Testis (tissue), 2 donors: ENCODE measurements at regions not wholly inside any gene's neighbourhood (a gene's known extent, or its start where the extent isn't known, plus 50 kb on each side); places are given as distances from the start of the nearest gene placed in this dataset.

ENCODE experiments used
- DNase-seq: peaks from one replicate; pipeline ENCODE4 v3.0.0-alpha.2; 2019
- H3K27ac ChIP-seq, 2 donors: fragments of 200-600 bp; sonication (generic); one replicate each; pipeline ENCODE4 v1.5.1; 2019
- H3K27me3 ChIP-seq: fragments of 200-600 bp; sonication (generic); one replicate; pipeline ENCODE4 v1.5.1; 2019
- H3K36me3 ChIP-seq: fragments of 200-600 bp; sonication (generic); one replicate; pipeline ENCODE4 v1.5.1; 2017; ENCODE audit warnings: low read depth; ENCODE audit errors: missing control alignments
- H3K4me1 ChIP-seq: fragments of 200-600 bp; sonication (generic); one replicate; pipeline ENCODE4 v1.5.1; 2019
- H3K4me3 ChIP-seq, 2 donors: fragments of 200-600 bp; sonication (generic); one replicate each; pipeline ENCODE4 v1.5.1; 2017 to 2019
- H3K9me3 ChIP-seq: fragments of 200-600 bp; sonication (generic); one replicate; pipeline ENCODE4 v1.5.1; 2017
- CTCF ChIP-seq, 3 experiments: fragments of 450-650 bp in 2 of 3; fragments of 200-600 bp in 1 of 3; sonication (generic) in 1 of 3; IDR thresholded peaks; one replicate each; pipeline ENCODE4 v1.5.1; 2016 to 2019; ENCODE audit warnings: antibody characterized with exemption in 3 of 3, mild to moderate bottlenecking in 2 of 3, moderate library complexity in 1 of 3
- POLR2A ChIP-seq: fragments of 450-650 bp; IDR thresholded peaks from one replicate; pipeline ENCODE4 v1.6.1; 2017; ENCODE audit warnings: antibody characterized with exemption, mild to moderate bottlenecking, moderate library complexity
- WGBS, 2 donors: methylation state at CpG; one replicate each; pipeline ENCODE4 v1.1.5; 2018; 5-methylcytosine and 5-hydroxymethylcytosine counted together
- intact Hi-C: fragments of 100-400 bp; cut with DNase I; formaldehyde crosslinking; loops from one replicate; pipeline ENCODE4 v1.15.1; 2023; ENCODE audit warnings: low total_unique reads

- Histone ChIP-seq H3K36me3 (no peaks in the 10 kb centered on the region), H3K4me3 (no peak overlapping the region), H3K27me3 (no peaks in the 10 kb centered on the region), H3K27ac (no peak overlapping the region), H3K9me3 (no peaks in the 10 kb centered on the region), H3K4me1 (no peaks in the 10 kb centered on the region)
- 87 to 91% methylated on average over 3 of the region's 3 CpGs for WGBS, 2 donors
- TF ChIP-seq POLR2A = no peak
- TF ChIP-seq CTCF (IDR thresholded peaks at IDR 0.05) = no peak
- DNase-seq = no peak
- intact Hi-C loops = no loop called here
Measured at GRCh38 chr1:218741852-218742251, 396.7 kb downstream of the TGFB2 start.

GRCh38 chr1:218742467-218743262, 397.5 kb downstream of the TGFB2 start:
- intact Hi-C loops = no loop called here
- 85 to 87% methylated on average over 5 to 6 of the region's 6 CpGs for WGBS, 2 donors

GRCh38 chr1:218743861-218744505, 398.8 kb downstream of the TGFB2 start:
- H3K27me3 ChIP-seq = no peaks in the 10 kb centered on the region
- TF ChIP-seq POLR2A (no peak), CTCF (IDR thresholded peaks at IDR 0.05) (no peak)
- no peak overlapping the region for H3K4me3 ChIP-seq
- H3K27ac ChIP-seq = no peak overlapping the region
- H3K9me3 ChIP-seq = no peaks in the 10 kb centered on the region
- DNase-seq = no peak
- intact Hi-C loops = no loop called here
- WGBS, 2 donors = 87 to 95% methylated on average over 4 of the region's 4 CpGs
- no peaks in the 10 kb centered on the region for H3K4me1 ChIP-seq
- H3K36me3 ChIP-seq = no peaks in the 10 kb centered on the region

More at GRCh38 chr1:218742467-218743262, 397.5 kb downstream of the TGFB2 start:
- Histone ChIP-seq H3K4me1 (no peaks in the 10 kb centered on the region), H3K9me3 (no peaks in the 10 kb centered on the region), H3K27me3 (no peaks in the 10 kb centered on the region), H3K4me3 (no peak overlapping the region), H3K27ac (no peak overlapping the region), H3K36me3 (no peaks in the 10 kb centered on the region)
- TF ChIP-seq POLR2A (no peak), CTCF (IDR thresholded peaks at IDR 0.05) (no peak)
- DNase-seq = no peak

GRCh38 chr1:218748071-218748470, 402.9 kb downstream of the TGFB2 start:
- H3K27ac ChIP-seq = no peak overlapping the region
- TF ChIP-seq CTCF (IDR thresholded peaks at IDR 0.05) = no peak
- no peak for TF ChIP-seq POLR2A
- H3K9me3 ChIP-seq = no peaks in the 10 kb centered on the region
- H3K4me3 ChIP-seq = no peak overlapping the region
- H3K36me3 ChIP-seq = no peaks in the 10 kb centered on the region
- no peaks in the 10 kb centered on the region for H3K4me1 ChIP-seq
- WGBS, 2 donors = 94 to 97% methylated on average over 1 of the region's 1 CpG
- no peaks in the 10 kb centered on the region for H3K27me3 ChIP-seq
- intact Hi-C loops = no loop called here
- no peak for DNase-seq
